Transverse colon (tissue), 4 donors: ENCODE measurements at regions not wholly inside any gene's neighbourhood (a gene's known extent, or its start where the extent isn't known, plus 50 kb on each side); places are given as distances from the start of the nearest gene placed in this dataset.

Experiments used
- DNase-seq: peaks from one replicate; pipeline ENCODE4 v3.0.0-alpha.2; 2019
- H3K27ac ChIP-seq, 4 donors: fragments of 200-600 bp; sonication (generic); 2 replicates each; pipeline ENCODE4 v1.5.1; 2016 to 2018; ENCODE audit warnings: inconsistent platforms in 4 of 4
- H3K27me3 ChIP-seq: fragments of 200-600 bp; sonication (generic); 2 replicates; pipeline ENCODE4 v1.5.1; 2017; ENCODE audit warnings: inconsistent platforms
- H3K36me3 ChIP-seq, 4 donors: fragments of 200-600 bp; sonication (generic); 2 replicates each; pipeline ENCODE4 v1.5.1; 2017 to 2019; ENCODE audit warnings: inconsistent platforms in 4 of 4
- H3K4me1 ChIP-seq, 4 donors: fragments of 200-600 bp; sonication (generic); 2 replicates each; pipeline ENCODE4 v1.5.1; 2017 to 2020; ENCODE audit warnings: inconsistent platforms in 4 of 4
- H3K4me3 ChIP-seq, 4 donors: fragments of 200-600 bp; sonication (generic); 1 replicate in 1 of 4; 2 replicates in 3 of 4; pipeline versions ENCODE4 v1.5.1 to v1.6.1; 2017 to 2019; ENCODE audit warnings: inconsistent platforms in 4 of 4
- H3K9me3 ChIP-seq, 2 donors: fragments of 200-600 bp; sonication (generic); 2 replicates each; pipeline ENCODE4 v1.5.1; 2017 to 2019; ENCODE audit warnings: inconsistent platforms in 2 of 2
- EP300 ChIP-seq: sonication (generic); formaldehyde crosslinking; IDR thresholded peaks from one replicate; pipeline ENCODE4 v1.6.1; 2017; ENCODE audit warnings: antibody characterized with exemption, low read depth
- POLR2A ChIP-seq: fragments of 450-650 bp; IDR thresholded peaks from one replicate; pipeline ENCODE4 v1.6.1; 2016; ENCODE audit warnings: antibody characterized with exemption, mild to moderate bottlenecking, moderate library complexity
- POLR2AphosphoS5 ChIP-seq, 3 donors: sonication (generic); formaldehyde crosslinking; IDR thresholded peaks; one replicate each; pipeline ENCODE4 v1.6.1; 2016; ENCODE audit warnings: antibody characterized with exemption in 3 of 3
- WGBS, 2 donors: methylation state at CpG; one replicate each; pipeline ENCODE4 v1.1.5; 2018; ENCODE audit warnings: low coverage in 1 of 2; 5-methylcytosine and 5-hydroxymethylcytosine counted together
- in situ Hi-C, 4 donors: fragments of 200-750 bp; cut with MboI; loops; one replicate each; pipeline versions ENCODE4 v1.15.0 to v1.15.1; 2017; ENCODE audit warnings: low sequenced_read_pairs in 3 of 4, low pct_ligation_motif_present in 1 of 4, low pct_unique_long_range_greater_than_20kb in 1 of 4
- intact Hi-C: fragments of 100-400 bp; cut with DNase I; formaldehyde crosslinking; loops from one replicate; pipeline ENCODE4 v1.15.1; 2023; ENCODE audit warnings: low total_unique reads
- TF ChIP-seq, protein P1 (sequence below), 5 experiments: fragments of 200-600 bp in 3 of 5; fragments of 450-650 bp in 2 of 5; sonication (generic) in 3 of 5; IDR thresholded peaks; 1 replicate in 2 of 5; 2 replicates in 3 of 5; pipeline ENCODE4 v1.5.1; 2016 to 2017; ENCODE audit warnings: antibody characterized with exemption in 5 of 5, inconsistent platforms in 3 of 5, mild to moderate bottlenecking in 2 of 5, moderate library complexity in 1 of 5

DNA sequence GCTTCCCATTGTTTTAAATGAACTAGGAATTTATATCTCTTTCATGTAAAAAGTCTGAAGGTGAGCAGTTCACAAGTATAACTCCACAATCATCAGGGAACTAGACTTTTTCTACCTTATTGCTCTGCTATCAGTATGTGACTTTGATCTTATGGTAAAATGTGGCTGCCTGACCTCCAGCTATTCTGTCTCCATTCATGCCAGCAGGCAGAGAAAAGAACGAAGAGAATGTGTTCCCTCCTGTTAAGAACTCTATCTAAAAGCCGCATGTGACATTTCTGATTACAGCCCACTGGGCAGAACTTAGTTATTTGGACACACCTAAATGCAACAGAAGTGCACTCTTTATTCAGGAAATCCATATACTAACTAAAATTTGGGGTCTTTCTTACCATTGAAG, 102.8 kb upstream of the MBL2 start:
- in situ Hi-C loops (no loop called here), intact Hi-C loops (no loop called here)
- no peak for DNase-seq
- 80 to 100% methylated on average over 1 to 2 of the region's 2 CpGs for WGBS, 2 donors
- H3K36me3 ChIP-seq: no peaks in the 10 kb centered on the region
- no peaks in the 10 kb centered on the region for H3K9me3 ChIP-seq
- no peak overlapping the region for H3K4me3 ChIP-seq
- H3K27me3 ChIP-seq: no peaks in the 10 kb centered on the region
- no peaks in the 10 kb centered on the region for H3K4me1 ChIP-seq
- no peak overlapping the region for H3K27ac ChIP-seq
- TF ChIP-seq POLR2A (no peak), EP300 (no peak)
- TF ChIP-seq, protein P1, sequence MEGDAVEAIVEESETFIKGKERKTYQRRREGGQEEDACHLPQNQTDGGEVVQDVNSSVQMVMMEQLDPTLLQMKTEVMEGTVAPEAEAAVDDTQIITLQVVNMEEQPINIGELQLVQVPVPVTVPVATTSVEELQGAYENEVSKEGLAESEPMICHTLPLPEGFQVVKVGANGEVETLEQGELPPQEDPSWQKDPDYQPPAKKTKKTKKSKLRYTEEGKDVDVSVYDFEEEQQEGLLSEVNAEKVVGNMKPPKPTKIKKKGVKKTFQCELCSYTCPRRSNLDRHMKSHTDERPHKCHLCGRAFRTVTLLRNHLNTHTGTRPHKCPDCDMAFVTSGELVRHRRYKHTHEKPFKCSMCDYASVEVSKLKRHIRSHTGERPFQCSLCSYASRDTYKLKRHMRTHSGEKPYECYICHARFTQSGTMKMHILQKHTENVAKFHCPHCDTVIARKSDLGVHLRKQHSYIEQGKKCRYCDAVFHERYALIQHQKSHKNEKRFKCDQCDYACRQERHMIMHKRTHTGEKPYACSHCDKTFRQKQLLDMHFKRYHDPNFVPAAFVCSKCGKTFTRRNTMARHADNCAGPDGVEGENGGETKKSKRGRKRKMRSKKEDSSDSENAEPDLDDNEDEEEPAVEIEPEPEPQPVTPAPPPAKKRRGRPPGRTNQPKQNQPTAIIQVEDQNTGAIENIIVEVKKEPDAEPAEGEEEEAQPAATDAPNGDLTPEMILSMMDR (IDR thresholded peaks at IDR 0.05): no peak

DNA sequence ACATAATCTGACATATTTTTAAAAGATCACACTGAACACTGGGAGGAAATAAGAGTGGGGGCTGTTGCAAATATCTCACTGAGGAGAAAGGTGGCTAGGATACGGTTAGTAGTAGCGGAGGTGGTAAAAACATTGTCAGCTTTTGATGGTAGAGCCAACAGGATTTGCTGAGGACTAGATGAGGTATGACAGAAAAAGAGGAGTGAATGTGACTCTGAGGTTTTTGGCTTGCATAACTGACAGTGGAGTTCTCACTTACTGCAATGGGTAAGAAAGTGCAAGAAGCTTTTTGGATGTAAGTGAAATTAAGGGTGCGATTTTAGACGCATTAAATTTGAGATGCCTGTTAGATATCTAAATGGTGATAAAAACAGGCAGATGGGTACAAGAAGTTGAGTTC, 102.0 kb upstream of the MBL2 start:
- TF ChIP-seq EP300 (no peak), POLR2AphosphoS5 (IDR thresholded peaks at IDR 0.05) (no peak), POLR2A (no peak)
- TF ChIP-seq, protein P1 (IDR thresholded peaks at IDR 0.05): no peak
- intact Hi-C loops (no loop called here), in situ Hi-C loops (no loop called here)
- H3K4me3 ChIP-seq: no peak overlapping the region
- no peaks in the 10 kb centered on the region for H3K27me3 ChIP-seq
- WGBS, 2 donors: 93 to 96% methylated on average over 2 to 4 of the region's 4 CpGs
- no peaks in the 10 kb centered on the region for H3K4me1 ChIP-seq
- no peak overlapping the region for H3K27ac ChIP-seq
- no peaks in the 10 kb centered on the region for H3K36me3 ChIP-seq
- H3K9me3 ChIP-seq: no peaks in the 10 kb centered on the region
- no peak for DNase-seq

DNA sequence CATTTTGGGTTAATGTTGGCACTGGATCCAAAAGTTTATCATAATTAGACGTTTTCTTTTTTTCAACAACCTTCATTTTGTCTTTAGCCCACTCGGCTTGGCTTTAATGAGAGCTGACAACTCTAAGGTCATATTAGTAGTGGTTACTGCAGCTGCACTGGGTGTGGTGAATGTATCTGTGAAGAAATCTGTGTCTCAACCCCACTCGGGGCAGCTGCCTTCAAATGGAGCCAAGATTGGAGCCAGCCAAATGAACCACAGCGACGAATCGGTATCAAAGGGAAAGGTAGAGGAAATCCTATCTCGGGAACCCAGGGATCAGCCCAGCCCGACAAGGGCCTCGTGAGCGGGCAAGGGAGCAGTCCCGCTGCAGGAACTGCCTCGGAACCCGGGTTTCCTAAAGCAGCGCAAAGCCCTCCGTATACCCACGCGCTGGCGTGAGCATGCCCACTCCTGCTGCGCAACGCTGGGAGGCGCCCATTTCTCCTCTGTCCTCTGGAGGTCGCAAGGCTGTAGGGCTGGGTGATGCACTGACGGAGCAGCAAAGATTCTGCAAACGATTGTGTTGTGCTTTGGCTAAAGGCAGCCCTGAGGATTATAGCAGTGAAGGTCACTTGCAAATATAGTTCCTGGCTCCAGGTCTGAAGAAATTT, 98.7 kb upstream of the MBL2 start:
- in situ Hi-C loops: no loop called here
- TF ChIP-seq EP300: no peak
- TF ChIP-seq, protein P1 (IDR thresholded peaks at IDR 0.05): no peak
- no peak for TF ChIP-seq POLR2A
- no peak for TF ChIP-seq POLR2AphosphoS5 (IDR thresholded peaks at IDR 0.05)
- Histone ChIP-seq H3K27ac (no peak overlapping the region), H3K4me1 (no peaks in the 10 kb centered on the region), H3K4me3 (no peak overlapping the region), H3K9me3 (no peaks in the 10 kb centered on the region), H3K27me3 (no peaks in the 10 kb centered on the region), H3K36me3 (no peaks in the 10 kb centered on the region)
- DNase-seq: no peak
- intact Hi-C loops: no loop called here
- WGBS, 2 donors: 79 to 89% methylated on average over 8 to 21 of the region's 24 CpGs

DNA sequence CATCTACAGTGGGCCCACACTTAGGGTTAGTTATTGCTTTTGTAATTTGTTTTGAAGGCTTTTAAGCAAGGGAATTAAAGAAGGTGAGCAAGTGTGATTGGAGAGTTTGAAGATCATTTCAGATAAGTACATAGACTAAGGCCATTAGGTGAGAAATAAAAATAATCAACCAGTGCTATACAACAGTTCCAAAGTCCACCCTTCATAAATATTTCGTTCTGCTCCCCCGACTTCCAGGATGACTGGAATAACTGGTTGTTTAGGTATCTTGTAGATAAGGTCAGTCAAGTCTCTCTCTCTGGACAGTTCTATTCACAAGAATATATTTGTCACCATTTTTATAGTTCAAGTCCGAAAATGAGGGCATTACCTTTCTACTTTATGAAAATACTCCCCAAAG, 98.0 kb upstream of the MBL2 start:
- intact Hi-C loops: no loop called here
- H3K4me3 ChIP-seq: no peak overlapping the region
- no peaks in the 10 kb centered on the region for H3K4me1 ChIP-seq
- H3K27ac ChIP-seq: no peak overlapping the region
- H3K27me3 ChIP-seq: no peaks in the 10 kb centered on the region
- in situ Hi-C loops: no loop called here
- no peak for TF ChIP-seq POLR2A
- no peak for TF ChIP-seq EP300
- TF ChIP-seq, protein P1 (IDR thresholded peaks at IDR 0.05): no peak
- no peak for TF ChIP-seq POLR2AphosphoS5 (IDR thresholded peaks at IDR 0.05)
- H3K9me3 ChIP-seq: no peaks in the 10 kb centered on the region
- 26 to 57% methylated on average over 3 of the region's 3 CpGs for WGBS, 2 donors
- DNase-seq: no peak
- H3K36me3 ChIP-seq: no peaks in the 10 kb centered on the region
